H1 (cell line): ENCODE measurements at regions not wholly inside any gene's neighbourhood (a gene's known extent, or its start where the extent isn't known, plus 50 kb on each side); places are given as distances from the start of the nearest gene placed in this dataset.

Experiments
- CTCF ChIA-PET: fragments of 300-600 bp; sonication (Branson Sonifier 250); formaldehyde crosslinking; loops from one replicate; lab custom pipeline; 2021; ENCODE audit not compliant: partially characterized antibody; lab: Charles Lee
- POLR2A ChIA-PET: fragments of 300-600 bp; sonication (Branson Sonifier 250); formaldehyde crosslinking; loops from one replicate; lab custom pipeline; 2021; ENCODE audit warnings: inconsistent platforms; ENCODE audit not compliant: partially characterized antibody; lab: Charles Lee
- DNase-seq, 2 experiments: peaks; one replicate each; pipeline versions ENCODE4 v3.0.0 to v3.0.0-alpha.2; 2010 to 2022; ENCODE audit warnings: low spot score in 2 of 2, low read depth in 1 of 2, mixed read lengths in 1 of 2
- FAIRE-seq: peaks from 2 replicates; lab custom pipeline; 2011; peaks lifted over from hg19 to GRCh38; lab: Jason Lieb, UNC
- H2AFZ ChIP-seq: 2 replicates; pipeline ENCODE4 v1.8.1; 2012; ENCODE audit warnings: low read length, inconsistent platforms
- H2AK5ac ChIP-seq: 2 replicates; pipeline ENCODE4 v1.6.1; 2013; ENCODE audit warnings: low read depth, low read length
- H2BK120ac ChIP-seq: replicated peaks from 2 replicates; pipeline ENCODE3; 2013; ENCODE audit warnings: low read depth, low read length, inconsistent platforms
- H2BK12ac ChIP-seq: 2 replicates; pipeline ENCODE4 v1.6.1; 2013; ENCODE audit warnings: low read depth, low read length
- H2BK15ac ChIP-seq: 2 replicates; pipeline ENCODE4 v1.6.1; 2013; ENCODE audit warnings: low read length
- H2BK20ac ChIP-seq: 2 replicates; pipeline ENCODE4 v1.6.1; 2013; ENCODE audit warnings: low read length
- H2BK5ac ChIP-seq: 2 replicates; pipeline ENCODE4 v1.6.1; 2013; ENCODE audit warnings: low read depth, low read length
- H3K14ac ChIP-seq: 2 replicates; pipeline ENCODE4 v1.6.1; 2013; ENCODE audit warnings: inconsistent platforms; ENCODE audit not compliant: insufficient read length
- H3K18ac ChIP-seq: 2 replicates; pipeline ENCODE4 v1.6.1; 2013; ENCODE audit warnings: low read length; ENCODE audit errors: extremely low read depth
- H3K23ac ChIP-seq: 2 replicates; pipeline ENCODE4 v1.6.1; 2013; ENCODE audit warnings: inconsistent platforms; ENCODE audit not compliant: insufficient read length
- H3K23me2 ChIP-seq: 2 replicates; pipeline ENCODE4 v1.6.1; 2013; ENCODE audit warnings: low read depth, low read length
- H3K27ac ChIP-seq: 2 replicates; pipeline ENCODE4 v1.6.1; 2011; ENCODE audit warnings: low read depth, low read length, inconsistent platforms
- H3K27me3 ChIP-seq, 4 experiments: replicated peaks in 1 of 4; 1 replicate in 1 of 4; 2 replicates in 3 of 4; pipeline versions ENCODE4 v1.6.1 to v1.8.1; 2011 to 2013; ENCODE audit warnings: low read length in 3 of 4, mild to moderate bottlenecking in 3 of 4, inconsistent platforms in 2 of 4, mixed read lengths in 2 of 4, moderate library complexity in 1 of 4; ENCODE audit not compliant: control insufficient read depth in 3 of 4, insufficient read depth in 3 of 4; ENCODE audit errors: extremely low read depth in 1 of 4
- H3K36me3 ChIP-seq, 4 experiments: 2 replicates each; pipeline versions ENCODE4 v1.6.1 to v1.8.1; 2011 to 2013; ENCODE audit warnings: mild to moderate bottlenecking in 4 of 4, low read length in 3 of 4, moderate library complexity in 2 of 4, control low read depth in 1 of 4, inconsistent platforms in 1 of 4; ENCODE audit not compliant: insufficient read depth in 4 of 4, control insufficient read depth in 2 of 4
- H3K4ac ChIP-seq: replicated peaks from 2 replicates; pipeline ENCODE3; 2013; ENCODE audit warnings: low read length, low read depth, mixed read lengths, inconsistent platforms; ENCODE audit not compliant: insufficient read length
- H3K4me1 ChIP-seq, 4 experiments: replicated peaks in 1 of 4; 1 replicate in 1 of 4; 2 replicates in 3 of 4; pipeline versions ENCODE4 v1.6.1 to v1.8.1; 2011 to 2013; ENCODE audit warnings: low read length in 3 of 4, inconsistent platforms in 2 of 4, mixed read lengths in 1 of 4; ENCODE audit not compliant: insufficient read depth in 4 of 4, control insufficient read depth in 3 of 4
- H3K4me2 ChIP-seq, 2 experiments: 2 replicates each; pipeline versions ENCODE4 v1.6.1 to v1.8.1; 2011 to 2013; ENCODE audit warnings: low read depth in 2 of 2, low read length in 2 of 2, control low read depth in 1 of 2, inconsistent platforms in 1 of 2, mild to moderate bottlenecking in 1 of 2; ENCODE audit not compliant: insufficient read depth in 1 of 2
- H3K4me3 ChIP-seq, 4 experiments: fragments of 200-600, 300-600 bp in 1 of 4; sonication (generic), shearing (Covaris generic), sonication (Bioruptor Twin) in 1 of 4; 2 replicates each; pipeline versions ENCODE4 v1.5.1 to v1.8.1; 2011 to 2016; ENCODE audit warnings: low read length in 4 of 4, low read depth in 3 of 4, control low read depth in 2 of 4, inconsistent platforms in 2 of 4, mild to moderate bottlenecking in 2 of 4, mixed read lengths in 1 of 4, moderate library complexity in 1 of 4; ENCODE audit not compliant: insufficient read depth in 2 of 4; ENCODE audit errors: extremely low read depth in 1 of 4
- H3K56ac ChIP-seq: replicated peaks from 2 replicates; pipeline ENCODE3; 2013; ENCODE audit warnings: low read depth, mild to moderate bottlenecking, mixed read lengths, low read length, inconsistent platforms; ENCODE audit not compliant: insufficient read length
- H3K79me1 ChIP-seq: 2 replicates; pipeline ENCODE4 v1.6.1; 2013; ENCODE audit warnings: low read depth, low read length, control low read depth
- H3K79me2 ChIP-seq, 2 experiments: 2 replicates each; pipeline versions ENCODE4 v1.6.1 to v1.8.1; 2012 to 2013; ENCODE audit warnings: low read length in 2 of 2, mild to moderate bottlenecking in 2 of 2, inconsistent platforms in 1 of 2; ENCODE audit not compliant: insufficient read depth in 2 of 2, control insufficient read depth in 1 of 2
- H3K9ac ChIP-seq, 4 experiments: replicated peaks in 1 of 4; 1 replicate in 1 of 4; 2 replicates in 3 of 4; pipeline versions ENCODE4 v1.6.1 to v1.8.1; 2011 to 2013; ENCODE audit warnings: low read depth in 3 of 4, low read length in 3 of 4, control low read depth in 2 of 4, mild to moderate bottlenecking in 2 of 4, moderate library complexity in 2 of 4, inconsistent platforms in 1 of 4; ENCODE audit errors: extremely low read depth in 1 of 4
- H3K9me3 ChIP-seq, 2 experiments: 2 replicates each; pipeline versions ENCODE4 v1.6.1 to v1.8.1; 2012 to 2013; ENCODE audit warnings: mild to moderate bottlenecking in 2 of 2, moderate library complexity in 2 of 2, control low read depth in 1 of 2, inconsistent platforms in 1 of 2, low read depth in 1 of 2, low read length in 1 of 2, mixed read lengths in 1 of 2; ENCODE audit not compliant: insufficient read depth in 2 of 2
- H4K20me1 ChIP-seq, 2 experiments: replicated peaks in 1 of 2; 2 replicates each; pipeline versions ENCODE3 to v1.8.1; 2011 to 2013; ENCODE audit warnings: inconsistent platforms in 2 of 2, low read length in 2 of 2, mild to moderate bottlenecking in 1 of 2; ENCODE audit not compliant: insufficient read depth in 2 of 2, control insufficient read depth in 1 of 2
- H4K5ac ChIP-seq: 2 replicates; pipeline ENCODE4 v1.6.1; 2013; ENCODE audit warnings: low read length, low read depth, mixed read lengths, inconsistent platforms; ENCODE audit not compliant: insufficient read length
- H4K8ac ChIP-seq: 2 replicates; pipeline ENCODE4 v1.8.0; 2013; ENCODE audit warnings: mild to moderate bottlenecking, moderate library complexity, low read length, inconsistent platforms; ENCODE audit not compliant: insufficient read depth; ENCODE audit errors: extremely low read depth
- H4K91ac ChIP-seq: replicated peaks from 2 replicates; pipeline ENCODE3; 2013; ENCODE audit warnings: low read length, mixed read lengths, inconsistent platforms; ENCODE audit not compliant: insufficient read length
- EZH2 ChIP-seq: fragments of 200-600 bp; sonication (generic); IDR thresholded peaks from 2 replicates; pipeline ENCODE4 v1.7.1; 2012; ENCODE audit warnings: low read depth, mild to moderate bottlenecking, moderate library complexity, low read length, inconsistent platforms; ENCODE audit not compliant: severe bottlenecking
- JUN ChIP-seq: IDR thresholded peaks from 2 replicates; pipeline ENCODE4 v1.6.1; 2011; ENCODE audit warnings: low read depth, mild to moderate bottlenecking, improper control_type of control experiment, low read length
- KDM1A ChIP-seq: fragments of 200-600, 300-600 bp; sonication (generic); IDR thresholded peaks from 2 replicates; pipeline ENCODE4 v1.7.1; 2016; ENCODE audit warnings: mild to moderate bottlenecking, low read length, borderline replicate concordance
- POU5F1 ChIP-seq: IDR thresholded peaks from 2 replicates; pipeline ENCODE4 v1.6.1; 2011; ENCODE audit warnings: low read depth, mild to moderate bottlenecking, low read length, moderate library complexity
- RAD21 ChIP-seq, 2 experiments: IDR thresholded peaks in 1 of 2; conservative IDR thresholded peaks in 1 of 2; 2 replicates each; pipeline ENCODE4 v1.6.1; 2011; ENCODE audit warnings: low read depth in 2 of 2, low read length in 2 of 2, improper control_type of control experiment in 1 of 2, inconsistent platforms in 1 of 2, mild to moderate bottlenecking in 1 of 2, moderate library complexity in 1 of 2
- RNF2 ChIP-seq: fragments of 200-900, 300-1000 bp; sonication (generic); IDR thresholded peaks from 2 replicates; pipeline ENCODE4 v1.7.1; 2016; ENCODE audit warnings: borderline replicate concordance, low read depth, mild to moderate bottlenecking, antibody characterized with exemption, low read length; ENCODE audit not compliant: poor library complexity, severe bottlenecking; ENCODE audit errors: missing control alignments
- SAP30 ChIP-seq: fragments of 300-600 bp; sonication (generic); IDR thresholded peaks from 2 replicates; pipeline ENCODE4 v1.7.1; 2012; ENCODE audit warnings: low read length, moderate library complexity, mild to moderate bottlenecking, inconsistent platforms; ENCODE audit not compliant: insufficient read depth, insufficient replicate concordance
- SIX5 ChIP-seq: IDR thresholded peaks from 2 replicates; pipeline ENCODE4 v1.6.1; 2011; ENCODE audit warnings: mild to moderate bottlenecking, low read depth, low read length
- SP1 ChIP-seq: IDR thresholded peaks from 2 replicates; pipeline ENCODE4 v1.6.1; 2011; ENCODE audit warnings: low read depth, low read length
- SP2 ChIP-seq: IDR thresholded peaks from 2 replicates; pipeline ENCODE4 v1.6.1; 2012; ENCODE audit warnings: mild to moderate bottlenecking, low read length, inconsistent platforms
- SP4 ChIP-seq: IDR thresholded peaks from 2 replicates; pipeline ENCODE4 v1.6.1; 2012; ENCODE audit warnings: low read length, inconsistent platforms
- TAF7 ChIP-seq: optimal IDR thresholded peaks from 2 replicates; pipeline ENCODE3; 2011; ENCODE audit warnings: low read depth, mild to moderate bottlenecking, inconsistent platforms, low read length, moderate library complexity, borderline replicate concordance
- YY1 ChIP-seq: IDR thresholded peaks from 2 replicates; pipeline ENCODE4 v1.6.1; 2011; ENCODE audit warnings: low read depth, mild to moderate bottlenecking, low read length
- ZNF274 ChIP-seq: IDR thresholded peaks from 2 replicates; pipeline ENCODE4 v1.7.0; 2012; ENCODE audit warnings: low read length, borderline replicate concordance; ENCODE audit errors: extremely low read depth
- WGBS, 2 experiments: shearing (Covaris generic) in 1 of 2; methylation state at CpG; one replicate each; pipeline versions ENCODE4 v1.1.6 to v1.1.7; 2013 to 2015; ENCODE audit warnings: low lambda C conversion rate in 2 of 2, mixed read lengths in 2 of 2, inconsistent platforms in 1 of 2, low coverage in 1 of 2, missing lambda C conversion rate in 1 of 2; ENCODE audit not compliant: insufficient replicate concordance in 2 of 2, insufficient coverage in 1 of 2, insufficient read length in 1 of 2; ENCODE audit errors: extremely low coverage in 1 of 2, missing lambda C conversion rate in 1 of 2; 5-methylcytosine and 5-hydroxymethylcytosine counted together

GRCh38 chr13:89828506-89828905 lies 1519.0 kb upstream of the MIR17HG start:
- H3K4me3 ChIP-seq, result no peak overlapping the region
- H3K79me2 ChIP-seq, result no peaks in the 10 kb centered on the region
- POLR2A ChIA-PET, result no interaction called here
- FAIRE-seq (no peak), DNase-seq (no peak)
- H2BK5ac ChIP-seq, result no peak overlapping the region
- H2BK15ac ChIP-seq, result no peak overlapping the region
- no peak overlapping the region for H4K5ac ChIP-seq
- no peak overlapping the region for H2BK20ac ChIP-seq
- no peak overlapping the region for H3K4me2 ChIP-seq
- 93% methylated on average over 3 of the region's 3 CpGs; no CpG with 5 or more reads in 1 of the 2 experiments for WGBS, 2 experiments
- no peak overlapping the region for H3K18ac ChIP-seq
- H3K27me3 ChIP-seq, result no peaks in the 10 kb centered on the region
- no peaks in the 10 kb centered on the region for H3K4me1 ChIP-seq
- no peak overlapping the region for H4K8ac ChIP-seq
- H2AFZ ChIP-seq, result no peak overlapping the region
- H4K20me1 ChIP-seq, result no peaks in the 10 kb centered on the region
- no peak overlapping the region for H2BK120ac ChIP-seq
- H2BK12ac ChIP-seq, result no peak overlapping the region
- H3K56ac ChIP-seq, result no peak overlapping the region
- no peaks in the 10 kb centered on the region for H3K9me3 ChIP-seq
- no peak overlapping the region for H3K4ac ChIP-seq
- H3K23me2 ChIP-seq, result no peaks in the 10 kb centered on the region
- no peaks in the 10 kb centered on the region for H3K36me3 ChIP-seq
- no peak overlapping the region for H2AK5ac ChIP-seq
- H3K9ac ChIP-seq, result no peak overlapping the region
- H3K27ac ChIP-seq, result no peak overlapping the region
- no peak overlapping the region for H4K91ac ChIP-seq
- CTCF ChIA-PET, result no interaction called here
- H3K23ac ChIP-seq, result no peak overlapping the region
- no peak overlapping the region for H3K14ac ChIP-seq
- no peaks in the 10 kb centered on the region for H3K79me1 ChIP-seq
- TF ChIP-seq SP2 (no peak), RNF2 (no peak), POU5F1 (no peak), KDM1A (no peak), EZH2 (no peak), SAP30 (no peak), YY1 (no peak), TAF7 (no peak), SP1 (no peak), ZNF274 (no peak), SP4 (no peak), SIX5 (no peak), JUN (no peak), RAD21 (IDR thresholded peaks at IDR 0.05 in 1 of 2, conservative IDR thresholded peaks at IDR 0.05 in 1 of 2; ENCODE audit: low read depth in 2 of 2, low read length in 2 of 2) (no peak)
